GM21526 (cell line): ENCODE measurements at regions not wholly inside any gene's neighbourhood (a gene's known extent, or its start where the extent isn't known, plus 50 kb on each side); places are given as distances from the start of the nearest gene placed in this dataset.
"Not testable (repeated sequence)": the region's sequence is repeated elsewhere in the genome, so short reads cannot be mapped to it uniquely, and the experiment has no call there.

Source experiments
- ATAC-seq: cut with Tn5 transposase; IDR thresholded peaks from one replicate; pipeline ENCODE4 v1.9.1; 2021; ENCODE audit warnings: moderate library complexity; ENCODE audit not compliant: unreplicated experiment, low FRiP score

- not testable (repeated sequence) for ATAC-seq
Observed at GRCh38 chr5:104002783-104003182, 440.2 kb upstream of the NUDT12 start.

- ATAC-seq, result no peak
Observed at GRCh38 chr5:104001136-104001535, 438.5 kb upstream of the NUDT12 start.

- ATAC-seq, result no peak
Observed at GRCh38 chr5:103993031-103993430, 430.4 kb upstream of the NUDT12 start.

GRCh38 chr5:103990064-103990463, 427.5 kb upstream of the NUDT12 start:
- no peak for ATAC-seq

- ATAC-seq, result no peak
Observed at GRCh38 chr5:103981592-103981991, 419.0 kb upstream of the NUDT12 start.

- ATAC-seq, result no peak
Observed at GRCh38 chr5:103973669-103974068, 411.1 kb upstream of the NUDT12 start.

- ATAC-seq, result not testable (repeated sequence)
Observed at GRCh38 chr5:103966295-103966694, 403.7 kb upstream of the NUDT12 start.

GRCh38 chr5:103962023-103962422, 399.4 kb upstream of the NUDT12 start:
- ATAC-seq, result no peak

GRCh38 chr5:103953601-103954382, 391.2 kb upstream of the NUDT12 start:
- no peak for ATAC-seq

GRCh38 chr5:103951776-103952175, 389.2 kb upstream of the NUDT12 start:
- no peak for ATAC-seq

- no peak for ATAC-seq
Observed at GRCh38 chr5:103943230-103943629, 380.6 kb upstream of the NUDT12 start.

GRCh38 chr5:103942587-103943186, 380.1 kb upstream of the NUDT12 start:
- ATAC-seq, result no peak

GRCh38 chr5:103941596-103941995, 379.0 kb upstream of the NUDT12 start:
- no peak for ATAC-seq

- no peak for ATAC-seq
Observed at GRCh38 chr5:103938146-103938695, 375.6 kb upstream of the NUDT12 start.

GRCh38 chr5:103929338-103930013, 366.9 kb upstream of the NUDT12 start:
- no peak for ATAC-seq

GRCh38 chr5:103927739-103928138, 365.1 kb upstream of the NUDT12 start:
- no peak for ATAC-seq

- no peak for ATAC-seq
Observed at GRCh38 chr5:103923616-103924168, 361.1 kb upstream of the NUDT12 start.

GRCh38 chr5:103919506-103919905, 356.9 kb upstream of the NUDT12 start:
- no peak for ATAC-seq

- ATAC-seq, result no peak
Observed at GRCh38 chr5:103918668-103919367, 356.2 kb upstream of the NUDT12 start.

- ATAC-seq, result no peak
Observed at GRCh38 chr5:103915081-103915480, 352.5 kb upstream of the NUDT12 start.
